GM21576 (cell line): ENCODE measurements at regions not wholly inside any gene's neighbourhood (a gene's known extent, or its start where the extent isn't known, plus 50 kb on each side); places are given as distances from the start of the nearest gene placed in this dataset.
"Not testable (repeated sequence)": the region's sequence is repeated elsewhere in the genome, so short reads cannot be mapped to it uniquely, and the experiment has no call there.

ENCODE experiments used
- ATAC-seq: cut with Tn5 transposase; IDR thresholded peaks from one replicate; pipeline ENCODE4 v1.9.1; 2021; ENCODE audit warnings: mild to moderate bottlenecking, moderate library complexity; ENCODE audit not compliant: unreplicated experiment

DNA sequence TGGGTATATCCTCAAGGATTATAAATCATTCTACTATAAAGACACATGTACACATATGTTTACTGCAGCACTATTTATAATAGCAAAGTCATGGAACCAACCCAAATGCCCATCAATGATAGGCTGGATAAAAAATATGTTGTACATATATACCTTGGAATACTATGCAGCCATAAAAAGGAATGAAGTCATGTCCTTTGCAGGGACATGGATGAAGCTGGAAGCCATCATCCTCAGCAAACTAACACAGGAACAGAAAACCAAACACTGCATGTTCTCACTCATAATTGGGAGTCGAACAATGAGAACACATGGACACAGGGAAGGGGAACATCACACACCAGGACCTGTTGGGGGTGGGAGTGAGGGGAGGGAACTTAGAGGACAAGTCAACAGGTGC, 715.0 kb upstream of the ADGRB3 start:
- ATAC-seq = not testable (repeated sequence)

DNA sequence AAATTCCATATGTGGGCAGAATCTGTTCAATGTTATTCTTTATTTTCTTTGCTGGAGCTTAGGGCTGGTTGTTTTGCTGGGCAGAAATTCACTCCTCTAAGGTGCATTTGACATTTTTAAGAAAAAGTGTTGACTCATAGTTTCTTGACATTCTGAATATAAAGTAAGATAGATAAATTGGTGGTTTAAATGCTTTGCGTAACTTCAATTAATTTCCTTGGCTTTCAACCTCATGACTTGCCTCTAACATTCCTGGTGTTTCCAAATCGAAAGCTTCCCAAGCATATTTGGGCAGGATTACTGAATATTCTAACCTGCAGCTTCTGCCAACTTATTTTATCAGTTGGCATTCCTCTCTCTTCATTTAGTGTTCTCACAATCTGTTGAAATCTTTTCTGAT, 718.7 kb upstream of the ADGRB3 start:
- ATAC-seq = no peak

DNA sequence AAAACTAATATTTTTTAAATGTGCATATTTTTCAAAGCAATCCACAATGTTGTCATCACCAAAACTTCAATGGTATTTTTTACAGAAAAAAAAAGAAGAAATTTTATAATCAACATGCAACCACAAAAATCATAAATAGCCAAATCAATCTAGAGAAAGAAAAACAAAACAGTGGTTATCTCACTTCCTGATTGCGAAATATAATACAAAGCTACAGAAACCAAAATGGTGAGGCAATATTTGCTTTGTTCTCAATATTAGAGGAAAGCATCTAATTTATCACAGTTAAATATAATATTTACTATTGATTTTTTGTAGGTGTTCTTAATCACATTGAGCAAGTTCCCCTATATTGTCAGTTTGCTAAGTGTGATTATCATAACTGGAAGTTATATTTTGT, 720.7 kb upstream of the ADGRB3 start:
- no peak for ATAC-seq

DNA sequence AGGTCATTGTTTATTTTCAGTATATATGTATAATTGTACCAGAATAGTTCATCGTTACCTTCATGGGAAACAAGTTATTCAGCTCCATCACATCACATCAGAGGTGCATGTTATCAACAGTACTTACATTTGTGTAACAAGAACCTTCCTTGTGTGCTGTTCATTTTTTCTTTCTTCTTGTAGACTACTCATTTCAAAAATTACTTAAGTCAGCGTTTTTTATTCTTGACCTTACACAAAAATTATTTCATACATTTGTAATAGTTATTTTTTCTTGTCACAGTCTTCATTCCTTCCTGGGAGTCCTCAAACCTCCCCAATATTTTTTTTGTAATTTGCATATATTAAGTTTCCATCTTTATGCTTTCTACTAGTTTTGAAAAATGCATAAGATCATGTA, 725.7 kb upstream of the ADGRB3 start:
- ATAC-seq = no peak

DNA sequence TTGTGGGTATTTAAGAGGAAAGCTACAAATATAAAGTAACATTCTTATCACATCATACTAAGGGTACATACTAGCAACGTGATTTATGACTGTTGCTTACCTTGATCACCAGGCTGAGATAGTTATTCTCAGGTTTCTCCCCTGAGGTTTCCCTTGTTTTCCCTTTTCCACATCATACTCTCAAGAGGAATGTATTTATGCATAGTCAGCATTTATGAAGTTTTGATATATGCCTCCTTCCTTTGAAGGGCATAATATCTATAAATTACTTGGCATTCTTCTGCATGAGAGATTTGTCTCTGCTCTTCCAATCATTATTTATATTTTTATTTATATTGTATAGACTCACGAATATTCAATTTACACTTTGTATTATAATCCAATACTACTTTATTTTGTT, 726.7 kb upstream of the ADGRB3 start:
- no peak for ATAC-seq

DNA sequence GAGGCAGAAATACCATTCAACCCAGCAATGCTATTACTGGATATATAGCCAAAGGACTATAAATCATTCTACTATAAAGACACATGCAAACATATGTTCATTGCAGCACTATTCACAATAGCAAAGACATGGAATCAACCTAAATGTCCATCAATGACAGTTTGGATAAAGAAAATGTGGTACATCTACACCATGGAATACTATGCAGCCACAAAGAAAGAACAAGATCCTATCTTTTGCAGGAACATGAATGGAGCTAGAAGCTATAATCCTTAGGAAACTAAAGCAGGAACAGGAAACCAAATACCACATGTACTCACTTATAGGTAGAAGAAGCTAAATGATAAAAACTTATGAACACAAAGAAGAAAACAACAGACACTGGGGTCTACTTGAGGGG, 730.3 kb upstream of the ADGRB3 start:
- not testable (repeated sequence) for ATAC-seq

DNA sequence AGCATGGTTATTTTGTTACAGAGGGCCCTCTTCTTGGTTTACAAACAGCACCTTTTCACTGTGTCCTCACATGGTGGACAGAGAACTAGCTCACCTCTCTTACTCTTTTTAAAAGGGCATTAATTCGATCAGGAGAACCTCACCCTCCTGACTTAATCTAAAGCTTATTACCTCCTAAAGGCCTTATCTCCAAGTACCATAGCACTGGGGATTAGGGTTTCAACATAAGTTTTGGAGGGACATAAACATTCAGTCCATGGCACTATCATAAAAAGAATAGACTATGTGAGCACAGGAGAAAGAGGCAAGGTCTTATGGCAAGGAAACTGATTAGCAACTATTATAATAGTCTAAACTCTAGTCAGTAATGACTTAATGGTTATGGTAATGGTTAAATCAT, 736.2 kb upstream of the ADGRB3 start:
- no peak for ATAC-seq

DNA sequence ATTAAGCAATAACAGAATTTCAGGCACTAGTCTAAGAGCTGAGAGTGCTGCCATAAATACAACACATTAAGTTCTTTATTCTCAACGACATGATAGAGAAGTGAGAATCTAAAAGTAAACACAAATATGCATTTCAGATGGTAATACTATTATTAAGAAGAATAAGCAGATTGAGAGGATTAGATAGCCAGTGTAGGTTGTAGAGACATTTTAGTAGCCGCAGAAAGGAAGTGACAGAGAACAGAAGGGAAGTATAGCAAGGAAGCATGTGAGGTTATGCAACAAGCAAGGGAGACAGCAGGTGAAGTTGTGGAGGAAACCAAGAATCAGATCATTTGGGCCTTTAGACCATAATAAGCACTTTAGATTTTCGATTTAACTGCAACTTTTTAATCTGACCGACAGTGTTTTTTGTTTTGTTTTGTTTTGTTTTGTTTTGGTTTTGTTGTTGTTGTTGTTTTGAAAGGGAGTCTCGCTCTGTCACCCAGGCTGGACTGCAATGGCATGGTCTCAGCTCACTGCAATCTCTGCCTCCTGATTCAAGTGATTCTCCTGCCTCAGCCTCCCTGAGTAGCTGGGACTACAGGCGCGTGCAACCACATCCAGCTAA, 737.0 kb upstream of the ADGRB3 start:
- ATAC-seq = no peak

DNA sequence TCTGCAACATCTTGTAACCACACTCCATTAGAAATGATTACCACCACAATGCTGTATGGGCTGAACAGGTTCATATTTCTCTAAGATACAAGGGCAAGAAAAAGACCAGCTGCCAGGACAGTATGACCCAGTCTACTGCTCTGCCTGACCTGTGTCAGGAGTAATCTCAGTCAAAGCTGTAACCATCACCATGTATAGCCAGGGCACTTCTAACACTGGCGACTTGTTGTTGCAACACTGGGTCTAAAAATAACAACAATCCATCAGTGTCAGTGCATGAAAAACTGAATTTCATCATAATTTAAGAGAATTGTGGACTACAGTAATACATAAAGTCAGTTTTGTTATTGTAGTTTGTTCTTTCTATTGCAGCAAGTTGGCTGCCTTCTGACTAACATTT, 738.6 kb upstream of the ADGRB3 start:
- ATAC-seq = no peak

DNA sequence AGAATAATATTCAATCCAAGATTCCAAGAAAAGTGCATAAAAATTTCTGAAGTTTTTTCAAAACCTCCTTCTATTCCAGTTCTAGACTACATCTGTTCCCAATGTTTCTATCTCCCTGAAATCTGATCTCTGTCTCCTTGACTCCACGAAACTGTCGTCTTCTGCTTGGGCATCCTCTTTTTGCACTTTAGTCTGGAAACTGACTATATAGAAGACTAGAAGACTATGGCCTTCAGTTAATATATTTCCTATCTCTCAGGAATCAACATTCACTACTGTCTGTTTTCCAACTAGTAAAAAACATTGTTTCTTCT, 745.4 kb upstream of the ADGRB3 start:
- no peak for ATAC-seq

DNA sequence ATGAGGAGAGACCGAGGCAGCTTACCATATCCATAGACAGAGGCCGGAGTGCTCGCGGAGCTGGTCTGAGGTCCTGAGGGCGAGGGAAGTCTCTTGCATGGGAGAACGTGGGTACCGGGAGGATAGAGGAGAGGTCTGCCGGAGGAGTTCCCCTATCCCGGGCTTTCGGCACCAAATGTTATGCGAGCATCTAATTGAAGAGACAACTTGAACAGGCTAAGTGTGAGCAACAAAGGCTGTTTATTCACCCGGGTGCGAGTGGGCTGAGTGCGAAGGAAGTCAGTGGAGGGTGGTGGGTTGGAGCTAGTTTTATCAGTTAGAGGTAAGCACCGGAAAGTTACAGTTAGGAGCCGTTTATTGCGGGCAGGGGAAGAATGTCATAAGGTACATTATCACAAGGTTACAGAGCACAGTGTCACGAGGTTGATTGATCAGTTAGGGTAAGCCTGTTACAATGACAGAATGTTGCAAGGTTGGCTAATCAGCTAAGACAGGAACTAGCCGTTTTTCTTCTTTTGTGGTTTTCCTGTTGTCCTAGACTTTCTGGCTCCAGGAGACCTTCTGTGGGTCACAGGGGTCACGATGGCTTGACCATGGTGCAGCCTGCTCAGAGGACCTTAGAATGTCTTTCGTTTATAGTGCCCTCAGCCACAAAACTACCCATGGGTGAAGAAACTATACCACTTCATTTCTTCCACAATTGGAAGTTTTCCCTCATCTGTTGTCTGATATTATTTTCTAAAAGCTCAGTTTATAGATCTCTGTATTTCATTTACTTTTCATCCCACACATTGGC, 746.0 kb upstream of the ADGRB3 start:
- ATAC-seq = no peak

DNA sequence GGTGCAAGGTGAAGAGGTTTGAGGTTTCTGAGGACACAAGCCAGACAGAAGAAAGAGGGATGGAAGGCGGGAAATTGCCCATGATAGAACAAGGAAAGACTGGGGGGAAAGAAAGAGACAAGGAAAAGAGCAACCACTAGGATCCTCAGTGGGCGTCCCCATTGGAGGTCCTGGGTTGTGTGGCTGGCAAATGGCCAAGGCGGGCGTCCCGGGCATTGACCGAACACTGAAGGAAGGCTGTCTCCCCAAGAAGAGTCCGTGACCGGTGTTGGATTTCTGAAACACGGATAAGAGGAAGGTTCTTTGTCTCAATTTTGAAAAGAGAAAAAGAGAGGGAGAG, 746.6 kb upstream of the ADGRB3 start:
- ATAC-seq = no peak

DNA sequence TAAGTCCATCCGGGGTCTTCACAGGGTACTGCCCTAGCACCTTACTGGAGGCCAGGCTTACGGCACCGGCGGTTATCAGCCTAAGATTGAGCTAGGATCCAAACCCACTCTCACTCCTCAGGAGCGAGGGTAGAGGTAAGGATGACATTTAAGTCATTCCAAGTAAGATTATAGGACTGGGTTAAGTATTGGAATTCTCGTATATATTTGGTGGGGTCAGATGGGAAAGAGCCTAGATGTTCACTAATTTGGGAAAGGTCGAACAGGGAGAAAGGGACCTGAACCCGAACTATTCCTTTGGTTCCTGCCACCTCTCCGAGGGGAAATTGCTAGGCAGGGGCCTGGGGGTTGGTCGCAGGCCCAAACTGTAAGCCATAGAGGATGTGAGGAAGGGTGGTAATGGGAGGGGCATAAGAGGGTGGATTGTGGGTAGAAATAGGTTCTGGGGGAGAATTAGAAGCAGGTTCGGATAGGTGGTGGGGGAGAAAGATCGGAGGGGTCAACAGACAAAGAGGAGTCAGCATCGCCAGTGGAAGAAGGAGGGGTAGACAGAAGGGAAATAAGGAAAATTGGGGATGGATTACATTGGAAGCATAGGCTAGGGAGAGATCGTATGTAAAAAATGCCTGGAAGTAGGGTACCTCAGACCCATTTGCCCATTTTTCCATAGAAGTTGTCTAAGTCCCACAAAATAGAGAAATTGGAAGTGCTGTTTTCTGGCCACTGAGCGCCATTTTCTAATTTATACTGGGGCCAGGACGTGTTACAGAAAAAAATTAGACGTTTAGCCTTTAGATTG, 747.1 kb upstream of the ADGRB3 start:
- no peak for ATAC-seq

DNA sequence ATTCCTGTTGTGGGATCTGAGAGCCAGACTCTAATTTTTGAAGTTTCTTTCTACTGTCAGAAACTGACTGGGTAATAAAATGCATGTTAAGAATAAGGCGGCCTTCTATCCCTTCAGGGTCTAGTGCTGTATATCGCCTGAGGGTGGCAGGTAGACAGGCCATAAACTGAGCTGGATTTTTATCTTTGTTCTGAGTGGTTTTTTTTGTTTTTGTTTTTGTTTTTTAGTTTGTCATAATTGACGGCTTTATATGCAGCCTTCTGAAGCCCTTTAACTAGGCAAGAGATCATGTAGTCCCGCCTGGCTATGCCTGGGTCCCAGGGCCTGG, 747.7 kb upstream of the ADGRB3 start:
- no peak for ATAC-seq

DNA sequence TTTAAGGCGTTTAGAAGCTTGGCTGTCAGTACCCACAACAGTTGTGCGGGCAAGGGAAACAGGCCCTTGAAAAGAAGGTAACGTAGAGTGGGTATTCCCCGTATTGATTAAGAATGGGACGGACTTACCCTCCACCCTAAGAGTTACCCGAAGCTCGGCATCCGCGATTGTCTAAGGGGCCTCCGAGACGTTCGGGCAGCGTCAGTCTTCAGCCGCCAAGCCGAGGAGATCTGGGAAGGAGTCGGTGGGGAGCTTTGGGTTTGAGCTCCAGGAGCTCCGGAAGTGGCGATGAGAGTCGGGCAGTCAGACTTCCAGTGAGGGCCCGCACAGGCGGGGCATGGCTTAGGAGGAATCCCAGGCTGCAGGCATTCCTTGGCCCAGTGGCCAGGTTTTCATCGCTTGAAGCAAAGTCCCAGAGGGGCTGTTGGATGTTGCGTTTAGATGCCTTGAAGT, 748.2 kb upstream of the ADGRB3 start:
- no peak for ATAC-seq

DNA sequence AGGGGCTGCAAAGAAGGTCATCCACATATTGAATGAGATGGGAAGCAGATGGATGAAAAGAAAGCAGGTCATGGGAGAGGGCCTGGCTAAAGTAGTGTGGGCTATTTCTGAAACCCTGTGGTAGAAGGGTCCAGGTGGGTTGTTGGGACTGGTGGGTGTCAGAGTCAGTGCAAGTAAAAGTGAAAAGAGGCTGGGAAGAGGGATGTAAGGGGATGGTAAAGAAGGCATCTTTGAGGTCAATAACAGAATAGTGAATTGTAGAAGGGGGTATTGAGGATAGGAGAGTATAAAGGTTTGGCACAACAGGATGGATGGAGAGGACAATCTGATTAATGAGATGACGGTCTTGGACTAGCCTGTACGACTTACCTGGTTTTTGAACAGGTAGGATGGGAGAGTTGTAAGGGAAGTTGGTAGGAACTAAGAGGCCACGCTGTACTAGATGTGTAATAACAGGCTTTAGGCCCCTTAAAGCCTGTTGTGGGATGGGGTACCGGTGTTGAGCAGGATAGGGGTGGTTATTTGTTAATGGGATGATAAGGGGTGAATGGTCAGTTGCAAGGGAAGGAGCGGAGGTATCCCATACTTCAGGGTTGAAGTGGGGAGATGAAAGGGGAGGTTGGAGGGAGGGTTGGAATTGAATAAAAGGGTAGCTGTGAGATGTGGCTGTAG, 748.9 kb upstream of the ADGRB3 start:
- ATAC-seq = no peak

DNA sequence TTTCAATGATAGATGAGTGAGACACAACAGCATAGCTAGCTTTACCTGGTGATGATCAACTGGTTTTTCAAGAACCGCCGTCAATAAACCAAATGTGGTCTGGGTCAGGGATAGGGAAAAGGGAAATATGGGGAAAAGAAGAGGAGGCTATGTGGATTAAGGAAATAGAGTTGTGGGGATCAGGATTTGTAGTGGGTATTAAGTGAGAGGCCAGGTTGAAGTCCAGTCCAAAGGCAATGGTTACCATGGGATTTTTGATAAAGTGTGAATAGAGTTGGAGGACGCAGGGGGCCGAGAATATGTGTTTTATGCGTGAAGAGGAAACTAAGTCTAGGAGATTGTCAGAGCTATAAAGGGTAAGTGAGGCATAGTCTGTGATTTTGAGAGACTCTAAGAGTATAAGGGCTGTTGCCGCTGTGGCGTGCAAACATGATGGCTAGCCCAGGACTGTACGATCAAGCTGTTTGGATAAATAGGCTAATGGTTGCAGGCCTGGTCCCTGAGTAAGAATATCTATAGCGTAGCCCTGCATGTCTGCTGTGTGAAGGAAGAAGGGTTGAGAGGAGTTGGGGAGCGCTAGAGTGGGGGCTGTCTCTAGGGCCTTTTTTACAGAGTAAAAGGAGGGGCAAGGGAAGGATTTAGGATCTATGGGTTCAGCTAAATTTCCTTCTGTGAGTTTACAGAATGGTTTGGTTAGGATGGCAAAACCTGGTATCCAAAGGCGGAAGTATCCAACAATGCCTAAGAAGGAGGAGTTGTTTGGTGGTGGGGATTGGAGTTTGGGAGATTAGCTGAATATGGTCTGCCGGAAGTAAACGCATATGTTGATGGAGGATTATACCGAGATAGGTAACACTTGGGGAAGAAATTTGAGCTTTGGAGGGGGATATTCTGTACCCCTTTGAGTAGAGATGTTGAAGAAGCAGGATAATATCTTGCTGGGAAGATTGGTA, 749.7 kb upstream of the ADGRB3 start:
- no peak for ATAC-seq

DNA sequence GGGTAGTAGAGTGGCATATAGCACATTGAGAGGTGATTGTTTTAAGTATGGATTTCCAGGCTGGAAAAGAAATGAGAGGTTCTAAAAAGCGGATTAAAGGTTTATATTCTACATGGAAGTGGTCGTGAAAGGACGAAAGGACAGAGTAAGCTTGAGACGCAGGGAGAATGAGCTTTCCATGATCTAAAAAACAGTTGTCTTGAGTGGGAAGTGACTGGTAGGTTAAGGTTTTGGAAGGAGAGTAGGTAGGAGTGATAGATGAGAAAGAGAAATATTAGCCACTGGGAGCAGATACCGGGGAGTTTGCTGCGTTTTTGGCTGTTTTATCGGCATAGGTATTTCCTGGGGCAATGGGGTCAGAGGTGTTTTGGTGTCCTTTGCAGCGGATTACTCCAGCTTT, 750.6 kb upstream of the ADGRB3 start:
- ATAC-seq = no peak

DNA sequence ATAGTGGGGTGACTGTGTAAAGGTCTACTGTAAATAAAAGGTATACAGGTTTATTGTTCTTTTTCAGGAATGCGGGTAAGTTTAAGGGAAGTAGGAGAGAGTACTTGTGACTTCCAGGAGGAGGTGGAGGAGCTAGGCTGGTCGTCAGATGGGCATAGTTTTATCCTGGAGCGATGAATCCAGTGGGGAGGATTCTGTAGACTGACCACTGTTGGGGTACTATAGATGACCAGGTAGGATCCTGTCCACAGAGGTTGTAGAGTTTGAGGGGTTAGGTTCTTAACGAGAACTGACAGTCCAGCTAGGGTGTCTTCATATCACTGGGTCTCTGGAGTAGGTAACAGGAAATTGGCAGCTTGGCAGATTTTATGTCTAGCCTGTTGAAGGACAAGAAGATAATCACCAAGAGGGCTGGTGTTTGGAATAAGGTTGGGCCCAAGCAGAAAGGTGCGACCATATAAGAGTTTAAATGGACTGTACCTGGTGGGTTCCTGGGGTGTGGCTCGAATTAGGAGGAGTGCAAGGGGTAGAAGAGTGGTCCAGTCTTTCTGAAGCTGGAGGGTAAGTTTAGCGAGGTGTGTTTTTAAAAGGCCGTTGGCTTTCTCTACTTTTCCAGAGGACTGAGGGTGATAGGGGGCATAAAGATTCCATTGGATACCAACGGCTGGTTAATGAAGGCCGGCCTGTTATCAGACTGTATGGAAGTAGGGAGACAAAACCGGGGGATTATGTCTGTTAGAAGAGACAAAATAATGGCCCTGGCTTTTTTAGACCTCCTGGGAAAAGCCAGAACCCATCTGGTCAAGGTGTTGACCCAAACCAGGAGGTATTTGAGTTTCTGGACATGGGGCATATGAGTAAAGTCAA, 751.3 kb upstream of the ADGRB3 start:
- no peak for ATAC-seq
